HCT116 (cell line): ENCODE measurements at regions not wholly inside any gene's neighbourhood (a gene's known extent, or its start where the extent isn't known, plus 50 kb on each side); places are given as distances from the start of the nearest gene placed in this dataset.

Experiments used
- ATAC-seq: fragments of 200-7000 bp; cut with Tn5 transposase; 2 replicates; pipeline ENCODE4 v1.9.1; 2020; ENCODE audit warnings: mild to moderate bottlenecking, moderate library complexity
- BruUV-seq: library from RNA; stranded (reverse); fragments of 400-500 nt; replicated peaks from 2 replicates; lab custom pipeline; 2021; lab: Mats Ljungman, UMichigan
- CTCF ChIA-PET: fragments of 300-600 bp; sonication (Branson Sonifier 250); formaldehyde crosslinking; loops from one replicate; lab custom pipeline; 2021; ENCODE audit warnings: antibody characterized with exemption; lab: Charles Lee
- POLR2A ChIA-PET: fragments of 300-600, 350-600 bp; sonication (Branson Sonifier 250); formaldehyde crosslinking; loops from one replicate; lab custom pipeline; 2021; ENCODE audit warnings: antibody characterized with exemption; lab: Charles Lee
- RAD21 ChIA-PET, 2 experiments: fragments of 300-600 bp; sonication (Branson Sonifier 250); formaldehyde crosslinking; loops; one replicate each; lab custom pipeline; 2023; ENCODE audit warnings: low total read pairs in 2 of 2; ENCODE audit not compliant: uncharacterized antibody in 2 of 2, unreplicated experiment in 2 of 2, low non-redundant PET in 1 of 2; lab: Charles Lee
- DNase-seq: peaks from one replicate; pipeline ENCODE4 v3.0.0-alpha.2; 2010; ENCODE audit warnings: low read depth, low spot score
- H2AFZ ChIP-seq: fragments of 200-600 bp; shearing (Covaris generic), sonication (generic); 2 replicates; pipeline ENCODE4 v1.6.1; 2017; ENCODE audit warnings: low read depth, mixed run types, mixed read lengths, antibody characterized with exemption, low read length; ENCODE audit not compliant: poor library complexity, severe bottlenecking
- H3K27ac ChIP-seq: 2 replicates; pipeline ENCODE4 v1.5.1; 2012; ENCODE audit warnings: low read depth, low read length
- H3K27me3 ChIP-seq: fragments of 200-600 bp; sonication (generic); 2 replicates; pipeline ENCODE4 v1.6.1; 2016; ENCODE audit warnings: mixed run types, low read length, mixed read lengths; ENCODE audit not compliant: insufficient read depth
- H3K36me3 ChIP-seq, 2 experiments: fragments of 200-500 bp in 1 of 2; fragments of 200-600 bp in 1 of 2; sonication (Bioruptor generic) in 1 of 2; sonication (generic) in 1 of 2; 2 replicates each; pipeline versions ENCODE4 v1.5.1 to v1.6.1; 2014 to 2016; ENCODE audit warnings: low read length in 2 of 2, inconsistent platforms in 1 of 2, mixed read lengths in 1 of 2, mixed run types in 1 of 2; ENCODE audit not compliant: insufficient read depth in 2 of 2, control insufficient read depth in 1 of 2
- H3K4me1 ChIP-seq, 2 experiments: fragments of 200-600 bp in 1 of 2; sonication (generic) in 1 of 2; 2 replicates each; pipeline versions ENCODE4 v1.5.1 to v1.6.1; 2012 to 2017; ENCODE audit warnings: low read length in 2 of 2, inconsistent platforms in 1 of 2, mild to moderate bottlenecking in 1 of 2, mixed read lengths in 1 of 2, mixed run types in 1 of 2, moderate library complexity in 1 of 2; ENCODE audit not compliant: insufficient read depth in 2 of 2, control insufficient read depth in 1 of 2
- H3K4me2 ChIP-seq: fragments of 200-600 bp; sonication (generic); 2 replicates; pipeline ENCODE4 v1.6.1; 2017; ENCODE audit warnings: mixed run types, low read length, mixed read lengths
- H3K4me3 ChIP-seq, 2 experiments: fragments of 200-600 bp in 1 of 2; sonication (generic) in 1 of 2; replicated peaks in 1 of 2; 2 replicates each; pipeline ENCODE4 v1.5.1; 2011 to 2016; ENCODE audit warnings: low read length in 2 of 2, control low read depth in 1 of 2, low read depth in 1 of 2, mild to moderate bottlenecking in 1 of 2, mixed read lengths in 1 of 2, mixed run types in 1 of 2
- H3K79me2 ChIP-seq: fragments of 200-600 bp; sonication (generic); 2 replicates; pipeline ENCODE4 v1.6.1; 2017; ENCODE audit warnings: mild to moderate bottlenecking, mixed run types, low read length, moderate library complexity, mixed read lengths; ENCODE audit not compliant: insufficient read depth
- H3K9ac ChIP-seq: fragments of 200-600 bp; sonication (generic); 2 replicates; pipeline ENCODE4 v1.6.1; 2016; ENCODE audit warnings: low read length, mixed read lengths
- H3K9me2 ChIP-seq: fragments of 200-600 bp; sonication (generic), shearing (Covaris generic); 2 replicates; pipeline ENCODE4 v1.6.1; 2017; ENCODE audit warnings: mixed run types, mild to moderate bottlenecking, moderate library complexity; ENCODE audit not compliant: insufficient read depth
- H3K9me3 ChIP-seq, 2 experiments: fragments of 200-500 bp in 1 of 2; fragments of 200-600 bp in 1 of 2; sonication (Bioruptor generic) in 1 of 2; sonication (generic) in 1 of 2; 2 replicates each; pipeline ENCODE4 v1.6.1; 2014 to 2017; ENCODE audit warnings: low read length in 2 of 2, mixed read lengths in 2 of 2, inconsistent platforms in 1 of 2, low read depth in 1 of 2, mild to moderate bottlenecking in 1 of 2, mixed run types in 1 of 2, moderate library complexity in 1 of 2; ENCODE audit not compliant: control insufficient read depth in 1 of 2, insufficient read depth in 1 of 2
- H4K20me1 ChIP-seq: fragments of 200-600 bp; sonication (generic), shearing (Covaris generic); 2 replicates; pipeline ENCODE4 v1.6.1; 2017; ENCODE audit warnings: mixed run types, mild to moderate bottlenecking, moderate library complexity; ENCODE audit not compliant: insufficient read depth
- CEBPB ChIP-seq: IDR thresholded peaks from 2 replicates; pipeline ENCODE4 v1.6.1; 2012; ENCODE audit warnings: low read depth
- EGR1 ChIP-seq: IDR thresholded peaks from 2 replicates; pipeline ENCODE4 v1.6.1; 2012; ENCODE audit warnings: low read depth
- EZH2 ChIP-seq: fragments of 200-600 bp; sonication (generic); IDR thresholded peaks from 2 replicates; pipeline ENCODE4 v1.6.1; 2017; ENCODE audit warnings: antibody characterized with exemption, mixed run types
- FOSL1 ChIP-seq: IDR thresholded peaks from 2 replicates; pipeline ENCODE4 v1.6.1; 2012; ENCODE audit warnings: low read depth
- JUND ChIP-seq: IDR thresholded peaks from 2 replicates; pipeline ENCODE4 v1.6.1; 2012
- POLR2A ChIP-seq: IDR thresholded peaks from 2 replicates; pipeline ENCODE4 v1.7.0; 2011; ENCODE audit warnings: borderline replicate concordance; ENCODE audit not compliant: insufficient read depth, insufficient read length; ENCODE audit errors: extremely low read depth
- REST ChIP-seq: IDR thresholded peaks from 2 replicates; pipeline ENCODE4 v1.6.1; 2012; ENCODE audit warnings: low read depth
- SIN3A ChIP-seq: IDR thresholded peaks from 2 replicates; pipeline ENCODE4 v1.6.1; 2012; ENCODE audit warnings: low read depth
- TCF7L2 ChIP-seq: IDR thresholded peaks from 2 replicates; pipeline ENCODE4 v1.7.0; 2011; ENCODE audit warnings: borderline replicate concordance, inconsistent platforms; ENCODE audit not compliant: insufficient read depth, insufficient read length; ENCODE audit errors: extremely low read depth
- ZFX ChIP-seq: fragments of 450-650 bp; IDR thresholded peaks from 2 replicates; pipeline ENCODE4 v1.6.1; 2017
- ZNF274 ChIP-seq: fragments of 200-500 bp; sonication (Bioruptor generic); IDR thresholded peaks from 2 replicates; pipeline ENCODE4 v1.6.1; 2014; ENCODE audit warnings: mild to moderate bottlenecking, low read depth, low read length, inconsistent platforms
- intact Hi-C: fragments of 100-400 bp; cut with micrococcal nuclease; formaldehyde crosslinking; loops from 2 replicates; pipeline ENCODE4 v1.10.0; 2022
- TF ChIP-seq, protein P1 (sequence below): IDR thresholded peaks from 2 replicates; pipeline ENCODE4 v1.6.1; 2012
- TF ChIP-seq, protein P2 (sequence below), 3 experiments: fragments of 200-600 bp in 1 of 3; sonication (generic) in 1 of 3; IDR thresholded peaks in 2 of 3; conservative IDR thresholded peaks in 1 of 3; 2 replicates each; pipeline ENCODE4 v1.5.1; 2012 to 2017; ENCODE audit warnings: low read depth in 2 of 3, low read length in 2 of 3, antibody characterized with exemption in 1 of 3, borderline replicate concordance in 1 of 3, control low read depth in 1 of 3, mild to moderate bottlenecking in 1 of 3, mixed read lengths in 1 of 3, mixed run types in 1 of 3, moderate library complexity in 1 of 3; ENCODE audit not compliant: insufficient read depth in 1 of 3

DNA sequence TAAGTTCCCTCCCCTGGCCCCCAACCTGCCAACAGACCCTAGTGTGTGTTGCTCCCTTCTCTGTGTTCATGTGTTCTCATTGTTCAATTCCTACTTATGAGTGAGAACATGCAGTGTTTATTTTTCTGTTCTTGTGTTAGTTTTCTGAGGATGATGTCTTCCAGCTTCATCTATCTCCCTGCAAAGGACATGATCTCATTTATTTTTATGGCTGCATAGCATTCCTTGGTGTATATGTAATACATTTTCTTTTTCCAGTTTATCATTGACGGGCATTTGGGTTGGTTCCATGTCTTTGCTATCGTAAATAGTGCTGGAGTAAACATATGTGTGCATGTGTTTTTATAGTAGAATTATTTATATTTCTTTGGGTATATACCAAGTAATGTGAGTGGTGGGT, 602.2 kb downstream of the DSC3 start:
- H3K4me2 ChIP-seq = no peak overlapping the region
- no peaks in the 10 kb centered on the region for H3K9me3 ChIP-seq
- TF ChIP-seq EZH2 = no peak
- no peak for TF ChIP-seq JUND
- TF ChIP-seq SIN3A = no peak
- TF ChIP-seq FOSL1 = no peak
- TF ChIP-seq REST = no peak
- TF ChIP-seq ZNF274 = no peak
- TF ChIP-seq, protein P1, sequence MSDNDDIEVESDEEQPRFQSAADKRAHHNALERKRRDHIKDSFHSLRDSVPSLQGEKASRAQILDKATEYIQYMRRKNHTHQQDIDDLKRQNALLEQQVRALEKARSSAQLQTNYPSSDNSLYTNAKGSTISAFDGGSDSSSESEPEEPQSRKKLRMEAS = no peak
- TF ChIP-seq, protein P2, sequence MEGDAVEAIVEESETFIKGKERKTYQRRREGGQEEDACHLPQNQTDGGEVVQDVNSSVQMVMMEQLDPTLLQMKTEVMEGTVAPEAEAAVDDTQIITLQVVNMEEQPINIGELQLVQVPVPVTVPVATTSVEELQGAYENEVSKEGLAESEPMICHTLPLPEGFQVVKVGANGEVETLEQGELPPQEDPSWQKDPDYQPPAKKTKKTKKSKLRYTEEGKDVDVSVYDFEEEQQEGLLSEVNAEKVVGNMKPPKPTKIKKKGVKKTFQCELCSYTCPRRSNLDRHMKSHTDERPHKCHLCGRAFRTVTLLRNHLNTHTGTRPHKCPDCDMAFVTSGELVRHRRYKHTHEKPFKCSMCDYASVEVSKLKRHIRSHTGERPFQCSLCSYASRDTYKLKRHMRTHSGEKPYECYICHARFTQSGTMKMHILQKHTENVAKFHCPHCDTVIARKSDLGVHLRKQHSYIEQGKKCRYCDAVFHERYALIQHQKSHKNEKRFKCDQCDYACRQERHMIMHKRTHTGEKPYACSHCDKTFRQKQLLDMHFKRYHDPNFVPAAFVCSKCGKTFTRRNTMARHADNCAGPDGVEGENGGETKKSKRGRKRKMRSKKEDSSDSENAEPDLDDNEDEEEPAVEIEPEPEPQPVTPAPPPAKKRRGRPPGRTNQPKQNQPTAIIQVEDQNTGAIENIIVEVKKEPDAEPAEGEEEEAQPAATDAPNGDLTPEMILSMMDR (IDR thresholded peaks at IDR 0.05 in 2 of 3, conservative IDR thresholded peaks at IDR 0.05 in 1 of 3; ENCODE audit: borderline replicate concordance in 1 of 3, insufficient read depth in 1 of 3, low read depth in 2 of 3, low read length in 2 of 3) = no peak
- no peak for TF ChIP-seq ZFX
- TF ChIP-seq POLR2A = no peak
- TF ChIP-seq TCF7L2 = no peak
- no peak for TF ChIP-seq CEBPB
- no peak for TF ChIP-seq EGR1
- ChIA-PET POLR2A (no interaction called here), RAD21 (no interaction called here), CTCF (no interaction called here)
- ATAC-seq (no peak), DNase-seq (no peak)
- no peaks in the 10 kb centered on the region for H3K9me2 ChIP-seq
- no peaks in the 10 kb centered on the region for H3K36me3 ChIP-seq
- H3K27ac ChIP-seq = no peak overlapping the region
- no peak overlapping the region for H3K4me3 ChIP-seq
- H3K27me3 ChIP-seq = no peaks in the 10 kb centered on the region
- no TSS peak for BruUV-seq
- no peaks in the 10 kb centered on the region for H3K4me1 ChIP-seq
- no peak overlapping the region for H2AFZ ChIP-seq
- intact Hi-C loops = no loop called here
- H4K20me1 ChIP-seq = no peaks in the 10 kb centered on the region
- H3K9ac ChIP-seq = no peak overlapping the region
- H3K79me2 ChIP-seq = no peaks in the 10 kb centered on the region
